Stimulated activated CD8-positive, alpha-beta memory T cell treated with anti-CD3 and anti-CD28 coated beads, Interleukin-7, amount 100 ng/mL, for 4 hours (primary cell): ENCODE measurements at regions not wholly inside any gene's neighbourhood (a gene's known extent, or its start where the extent isn't known, plus 50 kb on each side); places are given as distances from the start of the nearest gene placed in this dataset.
"Not testable (repeated sequence)": the region's sequence is repeated elsewhere in the genome, so short reads cannot be mapped to it uniquely, and the experiment has no call there.

Source experiments
- DNase-seq, 2 donors: peaks; one replicate each; pipeline ENCODE4 v3.0.0-alpha.2; 2020; ENCODE audit warnings: low read depth in 2 of 2

DNA sequence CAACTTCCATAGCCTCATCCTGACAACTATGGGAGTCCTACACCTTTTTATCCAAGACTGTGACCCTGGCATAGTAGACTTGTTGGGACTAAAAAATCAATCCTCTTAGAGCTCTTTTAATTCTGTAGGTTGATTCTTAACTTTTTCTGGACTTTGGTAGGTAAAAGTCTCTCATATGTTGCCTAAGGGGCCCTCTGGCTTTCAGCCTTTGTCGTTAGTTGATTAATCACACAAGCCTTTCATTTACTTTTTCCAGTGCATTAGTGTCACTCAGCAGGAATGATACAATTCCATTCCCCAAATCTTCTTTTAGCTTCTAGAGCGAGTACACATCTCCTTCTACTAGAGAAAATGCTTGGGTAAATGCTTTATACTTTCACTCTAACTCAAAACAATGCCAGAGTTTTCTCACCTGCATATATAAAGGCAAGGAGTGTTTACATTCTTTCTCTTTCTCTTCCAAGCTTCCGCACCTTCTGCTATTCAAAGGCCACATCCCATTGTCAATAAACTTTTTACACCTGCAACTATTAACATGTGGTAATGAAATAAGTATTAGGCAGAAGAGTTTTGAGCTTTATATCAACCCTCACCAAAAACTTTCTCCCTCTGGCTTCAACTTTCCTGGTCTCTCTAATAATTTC, 516.6 kb downstream of the FAM181B start:
- DNase-seq: no peak

DNA sequence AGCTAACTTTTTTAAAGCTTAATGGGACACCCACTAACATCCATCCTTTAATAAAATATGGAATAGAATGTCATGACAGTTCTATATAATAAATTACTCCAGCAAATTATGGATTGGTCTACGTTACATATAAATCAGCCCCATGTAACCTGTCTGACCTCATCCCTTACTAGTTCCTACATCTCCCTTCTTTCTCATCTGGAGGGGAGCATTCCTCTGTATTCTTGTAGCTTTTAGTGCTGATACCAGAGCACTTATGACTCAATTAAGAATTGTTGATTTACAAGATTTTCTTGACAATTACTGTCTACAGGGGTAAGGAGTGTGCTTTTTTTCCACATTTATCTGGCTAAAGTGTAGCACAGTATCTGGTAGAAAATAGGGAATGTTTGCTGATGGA, 523.7 kb downstream of the FAM181B start:
- DNase-seq: no peak

DNA sequence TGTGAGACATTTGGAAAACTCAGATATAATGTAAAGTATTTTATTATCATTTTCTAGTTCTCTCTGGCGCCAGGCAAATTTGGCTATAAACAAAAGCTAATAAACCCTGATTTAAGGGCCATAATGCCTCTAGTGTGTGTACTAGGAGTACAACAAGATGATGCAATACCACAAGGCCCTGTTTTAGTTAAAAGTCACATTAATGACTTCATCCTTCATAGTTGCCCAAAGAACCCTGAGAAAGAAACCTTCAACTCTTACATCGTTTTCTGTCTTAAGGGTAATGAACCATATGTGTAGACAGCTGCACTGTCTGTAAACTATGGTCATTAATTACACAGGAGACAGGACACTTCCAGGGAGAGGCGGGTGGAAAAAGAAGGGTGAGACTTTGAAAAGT, 538.4 kb downstream of the FAM181B start:
- DNase-seq: no peak

DNA sequence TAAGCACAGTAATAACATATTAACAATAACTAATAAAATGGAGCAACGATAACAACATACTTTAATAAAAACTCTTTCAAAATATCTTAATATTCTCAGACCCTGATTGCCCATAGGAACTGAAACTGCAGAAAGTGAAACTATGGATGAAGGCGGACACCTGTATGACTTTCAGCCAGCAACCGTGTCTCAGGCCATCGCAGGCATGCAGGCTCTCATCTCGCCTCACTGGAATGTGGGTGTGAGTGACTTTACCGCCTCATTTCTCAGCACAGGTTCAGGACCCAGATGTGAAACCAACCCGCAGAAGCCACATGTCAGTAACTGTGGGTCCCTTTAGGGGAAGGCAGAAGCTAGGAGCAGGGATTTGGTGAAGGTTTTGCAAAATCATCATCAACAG, 539.1 kb downstream of the FAM181B start:
- DNase-seq: no peak

DNA sequence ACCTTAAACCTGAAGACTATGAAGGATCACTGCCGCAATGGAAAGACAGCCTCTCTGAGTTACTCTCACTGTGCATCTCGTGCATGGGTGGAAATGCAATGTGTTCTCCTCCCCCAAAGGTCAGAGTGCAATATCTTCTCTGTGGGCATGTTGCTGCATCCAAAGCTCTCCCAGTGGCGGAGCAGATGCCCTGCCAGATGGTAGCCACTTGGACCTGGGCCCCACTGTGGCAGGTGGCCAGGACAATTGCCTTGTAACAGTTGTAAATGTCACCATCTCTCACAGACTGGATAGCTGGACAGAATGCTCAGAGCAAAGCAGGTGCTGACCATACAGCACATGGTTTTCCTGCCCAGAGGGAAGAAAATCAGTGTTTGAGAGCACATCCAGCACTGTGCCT, 542.0 kb downstream of the FAM181B start:
- DNase-seq: no peak

DNA sequence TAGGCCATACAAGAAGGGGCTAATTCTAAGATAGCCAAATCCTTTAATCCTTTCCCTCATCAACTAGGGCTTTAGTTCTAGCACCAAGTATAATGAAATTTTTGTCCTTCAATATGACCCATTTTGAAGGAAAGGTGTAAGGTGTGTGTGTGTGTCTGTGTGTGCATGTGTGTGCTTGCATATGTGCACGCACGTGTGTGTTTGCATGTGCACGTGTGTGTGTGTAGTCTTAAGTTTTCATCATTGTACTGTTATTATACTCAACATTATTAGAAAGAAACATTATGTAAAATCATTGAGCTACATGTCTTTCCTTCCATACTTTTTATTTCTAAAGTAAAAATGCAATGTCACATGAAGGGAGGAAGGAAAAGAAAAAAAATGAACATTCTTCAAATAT, 547.7 kb downstream of the FAM181B start:
- DNase-seq: no peak

DNA sequence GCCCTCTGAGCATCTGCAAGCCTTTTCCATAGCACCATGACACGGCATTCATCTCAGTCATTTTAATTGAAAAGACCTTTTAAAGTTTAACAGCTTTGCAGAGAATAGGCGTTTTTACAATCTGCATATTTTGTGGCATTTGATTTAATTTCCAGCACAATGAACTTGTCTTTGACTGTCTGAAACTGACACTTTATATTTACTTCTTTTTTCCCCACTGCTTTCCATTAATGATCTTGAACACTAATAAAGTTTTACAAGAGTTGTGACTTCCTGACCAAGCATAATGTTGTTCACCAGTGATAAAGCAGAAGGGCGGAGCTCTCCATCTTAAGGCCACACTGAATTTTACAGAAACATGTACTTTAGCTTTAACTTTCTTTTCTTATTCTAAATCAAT, 548.7 kb downstream of the FAM181B start:
- no peak for DNase-seq

DNA sequence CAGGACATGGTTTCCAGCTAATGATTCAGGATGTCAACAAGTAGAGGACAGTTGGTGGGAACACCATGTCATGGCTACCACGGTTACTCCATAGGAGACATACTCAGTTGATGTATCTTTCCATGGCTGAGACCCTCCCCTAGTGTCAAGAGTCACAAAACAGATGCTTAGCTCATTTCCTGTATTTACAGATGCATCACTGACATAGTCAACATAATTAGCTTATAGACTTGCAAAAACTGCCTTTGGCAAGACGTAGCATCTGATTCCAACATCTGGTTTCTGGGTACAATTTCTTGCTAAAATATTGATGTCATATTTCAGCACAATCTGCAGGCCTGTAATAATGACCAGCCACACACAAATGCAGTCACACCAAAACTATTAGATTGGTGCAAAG, 550.3 kb downstream of the FAM181B start:
- no peak for DNase-seq

DNA sequence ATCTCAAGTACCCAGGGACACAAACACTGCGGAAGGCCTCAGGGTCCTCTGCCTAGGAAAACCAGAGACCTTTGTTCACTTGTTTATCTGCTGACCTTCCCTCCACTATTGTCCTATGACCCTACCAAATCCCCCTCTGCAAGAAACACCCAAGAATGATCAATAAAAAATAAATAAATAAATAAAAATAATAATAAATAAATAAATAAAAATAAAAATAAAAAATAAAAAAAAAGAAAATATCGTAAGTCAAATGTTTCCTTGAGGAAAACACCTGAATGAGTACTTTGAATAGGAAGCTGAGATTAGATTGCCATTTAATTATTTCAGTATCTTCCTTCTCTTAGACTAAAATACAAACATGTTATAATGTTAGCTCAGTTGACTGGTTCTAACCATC, 551.0 kb downstream of the FAM181B start:
- not testable (repeated sequence) for DNase-seq

DNA sequence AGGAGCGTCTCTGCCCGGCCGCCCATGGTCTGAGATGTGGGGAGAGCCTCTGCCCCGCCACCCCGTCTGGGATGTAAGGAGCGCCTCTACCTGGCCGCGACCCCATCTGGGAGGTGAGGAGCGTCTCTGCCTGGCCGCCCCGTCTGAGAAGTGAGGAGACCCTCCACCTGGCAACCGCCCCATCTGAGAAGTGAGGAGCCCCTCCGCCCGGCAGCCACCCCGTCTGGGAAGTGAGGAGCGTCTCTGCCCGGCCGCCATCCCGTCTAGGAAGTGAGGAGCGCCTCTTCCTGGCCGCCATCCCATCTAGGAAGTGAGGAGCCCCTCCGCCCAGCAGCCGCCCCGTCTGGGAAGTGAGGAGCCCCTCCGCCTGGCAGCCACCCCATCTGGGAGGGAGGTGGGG, 551.9 kb downstream of the FAM181B start:
- not testable (repeated sequence) for DNase-seq

DNA sequence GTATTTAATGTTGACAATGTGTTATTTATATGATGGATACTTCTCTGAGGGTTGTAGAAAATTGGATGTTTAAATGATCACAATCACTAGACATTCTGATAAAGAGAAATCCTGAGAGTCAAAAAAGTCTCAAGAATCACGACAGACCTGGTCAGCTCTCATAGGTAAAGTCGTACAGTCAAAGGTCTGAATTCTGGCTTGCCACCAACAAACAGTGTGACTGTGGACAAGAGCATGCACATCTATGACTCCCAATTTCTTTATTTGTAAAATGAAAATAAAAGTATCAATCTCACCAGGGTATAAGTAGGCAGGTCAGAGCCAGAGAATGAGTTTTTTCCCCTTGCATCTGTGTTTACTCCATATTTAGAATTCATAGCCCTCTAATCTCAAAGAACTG, 556.7 kb downstream of the FAM181B start:
- no peak for DNase-seq

DNA sequence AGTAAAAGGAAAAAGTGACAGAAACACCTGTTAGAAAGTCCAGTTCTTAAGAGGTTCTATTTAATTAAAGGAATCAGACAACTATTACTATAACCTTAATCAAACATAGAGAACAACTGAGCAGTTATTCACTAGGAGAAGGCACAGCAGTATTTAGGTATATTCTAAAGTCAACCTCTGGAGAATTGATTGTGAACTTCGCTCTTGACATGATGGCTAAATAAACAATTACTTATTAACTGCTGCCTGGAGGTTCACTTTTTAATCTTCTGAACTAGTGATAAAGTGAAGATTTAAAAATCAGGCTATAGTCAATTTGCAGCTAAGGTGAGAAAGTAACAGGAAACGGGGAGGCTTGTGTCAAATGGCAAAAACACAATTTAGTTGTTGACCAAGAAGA, 557.3 kb downstream of the FAM181B start:
- no peak for DNase-seq

DNA sequence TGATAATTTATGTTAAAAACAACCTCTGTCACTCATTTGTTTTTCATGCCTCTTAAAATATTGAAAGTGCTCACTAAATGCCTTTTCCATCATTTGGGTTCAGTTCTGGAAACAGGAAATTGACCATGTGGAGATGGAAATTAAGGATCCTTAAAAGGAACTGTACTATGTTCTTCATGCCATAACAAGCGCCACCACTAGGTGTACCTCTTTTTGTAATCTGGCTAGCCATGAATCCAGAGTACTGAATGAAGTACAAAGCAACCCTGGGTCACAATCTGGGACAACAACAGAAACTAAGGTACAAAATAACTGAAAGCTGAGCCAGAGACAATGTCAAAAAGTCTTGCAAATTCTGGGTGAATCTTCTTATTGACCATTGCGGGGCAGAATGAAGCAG, 559.1 kb downstream of the FAM181B start:
- no peak for DNase-seq

DNA sequence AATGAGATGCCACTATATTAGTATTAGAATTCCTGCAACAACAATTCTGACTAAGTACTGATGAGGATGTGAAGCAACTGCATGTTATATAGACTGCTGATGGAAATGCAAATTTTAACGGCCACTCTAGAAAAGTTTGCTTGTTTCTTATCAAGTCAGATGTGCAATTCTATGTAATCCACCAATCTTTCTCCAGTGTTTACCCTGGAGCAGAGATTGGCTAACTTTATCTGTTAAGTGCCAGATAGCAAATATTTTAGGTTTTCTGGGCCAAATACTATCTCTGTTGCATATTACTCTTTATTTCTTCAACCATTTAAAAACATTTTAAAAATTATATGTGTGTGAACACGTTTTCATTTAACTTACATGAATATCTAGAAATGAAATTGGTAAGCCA, 586.9 kb downstream of the FAM181B start:
- DNase-seq: no peak

DNA sequence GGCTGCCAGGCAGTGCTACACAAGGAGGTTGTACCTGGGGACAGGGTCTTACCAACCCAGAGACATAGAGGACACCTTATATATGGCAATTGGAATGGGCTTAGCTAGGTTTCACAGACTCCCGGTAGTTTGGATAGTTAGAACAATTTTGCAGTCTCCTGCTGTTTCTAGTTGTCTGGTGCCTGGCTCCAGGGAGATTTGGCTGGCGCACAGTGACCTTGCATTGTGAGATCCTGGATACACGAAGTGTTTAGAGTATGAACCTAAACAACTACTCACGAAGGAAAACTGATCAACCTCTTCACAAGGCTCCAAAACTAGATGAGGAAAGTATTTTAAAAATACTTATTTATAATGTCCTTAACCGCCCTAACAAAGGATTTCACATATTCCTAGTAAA, 614.7 kb downstream of the FAM181B start:
- DNase-seq: no peak

DNA sequence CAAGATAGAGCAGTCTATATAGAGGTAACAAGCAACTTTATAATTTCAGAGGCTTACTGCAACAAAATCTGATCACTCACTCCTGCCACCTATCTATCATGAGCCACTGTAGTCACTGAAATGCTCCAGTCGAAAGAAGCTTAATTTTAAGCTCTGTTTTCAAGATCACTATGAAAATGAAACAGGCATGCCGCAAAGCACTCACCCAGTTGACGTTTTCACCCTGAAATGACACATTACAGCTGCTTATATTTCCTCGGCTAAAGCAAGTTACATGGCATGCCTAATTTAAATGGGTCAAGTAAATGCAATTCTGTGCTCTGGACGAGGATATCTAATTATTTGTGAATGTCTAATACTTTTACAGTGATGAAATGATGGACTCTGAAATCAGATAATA, 616.3 kb downstream of the FAM181B start:
- no peak for DNase-seq

DNA sequence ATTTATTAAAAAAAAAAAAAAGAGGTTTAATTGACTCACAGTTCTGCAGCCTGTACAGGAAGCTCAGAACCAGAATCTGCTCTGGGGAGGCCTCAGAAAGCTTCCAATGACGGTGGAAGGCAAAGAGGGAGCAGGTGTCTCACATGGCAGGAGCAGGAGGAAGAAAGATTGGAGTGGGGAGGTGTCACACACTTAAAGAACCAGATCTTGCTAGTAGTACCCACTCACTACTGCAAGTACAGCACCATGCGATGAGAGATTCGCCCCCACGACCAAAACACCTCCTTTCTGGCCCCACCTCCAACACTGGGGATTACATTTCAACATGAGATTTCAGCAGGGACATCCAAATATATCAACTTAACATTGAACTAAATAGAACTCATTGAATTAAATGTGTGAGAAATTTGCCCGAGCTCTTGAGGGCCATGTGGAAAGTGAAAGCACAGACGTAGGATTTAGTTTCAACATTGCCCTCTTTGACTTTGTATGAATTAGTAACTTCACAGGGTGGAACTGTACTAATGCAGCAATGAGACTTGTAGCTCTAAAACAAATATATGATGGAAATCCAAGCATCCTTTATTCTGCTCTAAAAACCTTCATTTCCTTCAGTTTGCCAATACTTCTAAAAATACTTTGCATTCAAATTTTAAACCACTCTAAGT, 628.2 kb downstream of the FAM181B start:
- no peak for DNase-seq

DNA sequence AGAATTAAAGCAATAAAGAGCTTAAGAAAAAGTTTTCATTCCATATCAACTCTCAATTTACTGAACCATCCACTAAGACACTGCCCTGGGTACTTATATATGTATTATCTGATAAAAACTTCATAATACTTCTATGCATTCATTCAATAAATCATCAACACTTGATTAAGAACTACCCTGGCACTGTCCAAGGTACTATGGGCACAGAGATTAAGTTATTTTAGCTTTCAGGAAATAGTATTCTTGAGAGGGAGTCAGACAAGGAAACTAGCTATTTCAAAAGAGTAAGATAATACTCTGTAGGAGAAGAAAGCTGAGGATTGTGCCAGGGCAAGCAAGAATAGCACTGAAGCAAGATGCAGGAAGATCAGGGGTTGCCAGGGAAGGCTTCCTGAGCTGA, 640.8 kb downstream of the FAM181B start:
- DNase-seq: no peak

DNA sequence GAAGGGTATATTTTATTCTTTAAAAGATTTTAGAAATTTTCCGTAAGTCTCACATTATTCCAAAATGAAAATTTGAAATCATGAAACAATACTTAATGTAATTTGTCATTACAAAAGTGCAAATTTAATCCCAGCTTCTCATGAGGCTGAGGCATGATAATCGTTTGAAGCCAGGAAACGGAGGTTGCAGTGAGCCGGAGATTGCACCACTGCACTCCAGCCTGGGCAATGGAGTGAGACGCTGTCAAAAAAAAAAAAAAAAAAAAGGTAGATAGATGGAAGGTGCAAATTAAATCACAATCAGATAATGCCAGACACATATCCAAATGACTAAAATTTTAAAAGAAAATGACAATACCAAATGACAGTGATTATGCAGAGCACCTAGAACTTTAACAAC, 644.2 kb downstream of the FAM181B start:
- no peak for DNase-seq

DNA sequence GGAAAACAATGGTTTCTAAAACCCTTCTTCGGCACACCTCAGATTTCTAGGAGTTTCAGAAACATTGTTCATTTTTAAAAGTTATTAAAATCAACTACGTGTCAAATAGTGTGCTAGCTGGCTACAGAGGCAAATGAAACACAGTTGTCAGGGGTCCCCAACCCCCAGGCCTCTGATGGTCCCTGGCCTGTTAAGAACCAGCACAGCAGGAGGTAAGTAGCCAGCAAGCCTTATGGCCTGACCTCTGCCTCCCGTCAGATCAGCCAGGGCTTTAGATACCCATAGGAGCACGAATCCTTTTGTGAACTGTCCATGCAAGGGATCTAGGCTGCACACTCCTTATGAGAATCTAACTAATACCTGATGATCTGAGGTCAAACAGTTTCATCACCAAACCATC, 648.2 kb downstream of the FAM181B start:
- DNase-seq: no peak

DNA sequence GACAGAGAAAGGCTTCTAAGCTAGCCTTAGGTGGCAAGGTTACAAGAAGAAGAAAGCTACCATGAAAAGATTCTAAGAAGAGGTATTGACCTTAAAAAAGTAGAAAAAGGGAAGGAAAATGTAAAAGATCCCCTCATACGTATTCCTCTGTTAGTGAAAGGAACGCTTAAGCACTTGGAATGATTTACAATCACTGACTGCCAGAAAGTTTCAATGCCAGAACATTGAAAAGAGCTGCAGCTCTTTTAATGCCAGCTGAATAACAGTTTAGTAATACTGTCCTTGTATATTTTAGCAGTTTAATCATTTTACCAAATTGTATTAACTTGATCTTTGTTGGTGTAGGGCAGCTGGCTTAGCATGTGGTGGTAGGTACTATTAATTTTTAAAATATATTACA, 650.7 kb downstream of the FAM181B start:
- no peak for DNase-seq

DNA sequence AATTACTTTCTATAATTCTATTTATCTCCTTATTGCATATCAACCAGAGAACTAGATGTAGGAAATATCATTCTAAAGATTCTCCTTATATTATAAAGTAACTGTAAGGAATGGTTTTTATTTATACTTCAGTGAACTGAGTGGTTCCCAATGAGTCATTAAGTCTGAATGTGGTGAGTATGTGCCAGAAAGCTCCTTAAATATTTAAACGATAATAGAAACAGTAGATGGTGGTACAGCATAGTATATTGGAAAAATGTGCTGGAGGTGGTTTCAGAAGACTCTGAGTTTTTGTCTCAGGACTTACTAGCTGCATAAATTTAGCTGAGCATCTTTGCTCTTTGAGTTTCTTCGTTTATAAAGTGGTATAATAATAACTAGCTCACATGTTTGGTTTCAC, 653.5 kb downstream of the FAM181B start:
- no peak for DNase-seq

DNA sequence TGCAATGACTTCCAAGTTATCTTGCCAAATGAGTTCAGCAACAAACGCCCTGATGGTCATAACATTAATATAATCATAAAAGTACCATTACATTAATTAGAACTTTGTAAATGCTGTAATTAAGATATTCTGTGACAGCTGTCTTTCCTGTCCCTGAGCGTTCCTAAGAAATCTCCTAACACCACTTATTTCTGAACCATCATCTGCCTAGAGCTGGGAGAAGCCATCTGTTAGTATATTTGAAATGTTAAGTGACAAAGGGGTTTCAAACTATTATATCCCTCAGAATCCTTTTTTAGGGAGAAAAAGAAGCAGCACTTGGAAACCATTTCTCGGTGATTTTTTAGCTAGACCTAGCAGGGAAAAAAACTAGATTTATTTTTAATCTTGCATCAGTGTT, 657.5 kb downstream of the FAM181B start:
- DNase-seq: no peak

DNA sequence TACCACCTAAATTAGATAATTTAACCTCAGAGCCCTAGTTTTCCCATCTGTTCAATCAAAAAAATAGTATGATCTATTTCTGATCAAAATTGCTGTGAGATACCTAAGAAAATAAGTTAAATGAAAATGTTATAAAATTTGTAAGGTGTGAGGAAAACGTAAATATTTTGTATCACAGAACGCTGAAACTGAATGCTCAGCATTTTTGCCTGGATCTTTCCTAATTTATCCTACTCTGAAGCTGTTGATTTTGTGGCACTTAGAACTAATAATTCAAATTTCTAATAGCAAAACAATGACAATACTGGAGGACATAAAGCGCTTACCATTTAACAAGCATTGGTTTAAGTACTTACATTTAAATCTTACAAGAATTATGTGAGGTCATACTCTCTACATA, 674.2 kb downstream of the FAM181B start:
- no peak for DNase-seq
